ENCODE measurements at regions not wholly inside any gene's neighbourhood (a gene's known extent, or its start where the extent isn't known, plus 50 kb on each side); places are given as distances from the start of the nearest gene placed in this dataset.

- no peaks in the 10 kb centered on the region for H3K36me3 ChIP-seq
- TF ChIP-seq CTCF (IDR thresholded peaks at IDR 0.05) = no peak
Observed at GRCh38 chr9:1156794-1157550, 106.8 kb downstream of the DMRT2 start.

GRCh38 chr9:1157836-1158235 lies 107.7 kb downstream of the DMRT2 start:
- Histone ChIP-seq H3K9me3 (no peaks in the 10 kb centered on the region), H3K36me3 (no peaks in the 10 kb centered on the region), H3K4me3 (no peak overlapping the region), H3K27ac (no peak overlapping the region), H3K27me3 (no peaks in the 10 kb centered on the region), H3K4me1 (no peaks in the 10 kb centered on the region)
- no peak for DNase-seq
- intact Hi-C loops (cut with DNase I; ENCODE audit: low total_unique reads) = no loop called here
- no peak for TF ChIP-seq CTCF (IDR thresholded peaks at IDR 0.05)

More at GRCh38 chr9:1156794-1157550, 106.8 kb downstream of the DMRT2 start:
- Histone ChIP-seq H3K27me3 (no peaks in the 10 kb centered on the region), H3K9me3 (no peaks in the 10 kb centered on the region), H3K4me1 (no peaks in the 10 kb centered on the region), H3K27ac (no peak overlapping the region), H3K4me3 (no peak overlapping the region)
- DNase-seq = no peak
- intact Hi-C loops (cut with DNase I; ENCODE audit: low total_unique reads) = no loop called here

- Histone ChIP-seq H3K27ac (no peak overlapping the region), H3K36me3 (no peaks in the 10 kb centered on the region), H3K27me3 (no peaks in the 10 kb centered on the region), H3K9me3 (peaks cover 0 to 12% (median 0%) of the 10 kb centered on the region in 3 donors), H3K4me1 (no peaks in the 10 kb centered on the region), H3K4me3 (no peak overlapping the region)
- DNase-seq = no peak
- intact Hi-C loops (cut with DNase I; ENCODE audit: low total_unique reads) = no loop called here
- TF ChIP-seq CTCF (IDR thresholded peaks at IDR 0.05) = no peak
Observed at GRCh38 chr9:1170918-1171317, 120.8 kb downstream of the DMRT2 start.

- no peaks in the 10 kb centered on the region for H3K36me3 ChIP-seq
- TF ChIP-seq CTCF (IDR thresholded peaks at IDR 0.05) = no peak
- no peaks in the 10 kb centered on the region for H3K27me3 ChIP-seq
- no peak overlapping the region for H3K4me3 ChIP-seq
- H3K27ac ChIP-seq = no peak overlapping the region
- H3K9me3 ChIP-seq = peaks cover 0 to 12% (median 0%) of the 10 kb centered on the region in 3 donors
- intact Hi-C loops (cut with DNase I; ENCODE audit: low total_unique reads) = no loop called here
- H3K4me1 ChIP-seq = no peaks in the 10 kb centered on the region
- DNase-seq = no peak
Observed at GRCh38 chr9:1171546-1171945, 121.4 kb downstream of the DMRT2 start.

- Histone ChIP-seq H3K27ac (no peak overlapping the region), H3K36me3 (no peaks in the 10 kb centered on the region), H3K4me3 (no peak overlapping the region), H3K4me1 (no peaks in the 10 kb centered on the region), H3K27me3 (no peaks in the 10 kb centered on the region), H3K9me3 (peaks cover 0 to 3% (median 0%) of the 10 kb centered on the region in 3 donors)
- DNase-seq = no peak
- intact Hi-C loops (cut with DNase I; ENCODE audit: low total_unique reads) = no loop called here
- no peak for TF ChIP-seq CTCF (IDR thresholded peaks at IDR 0.05)
Observed at GRCh38 chr9:1173211-1173610, 123.1 kb downstream of the DMRT2 start.
